ENCODE measurements at regions not wholly inside any gene's neighbourhood (a gene's known extent, or its start where the extent isn't known, plus 50 kb on each side); places are given as distances from the start of the nearest gene placed in this dataset.

- Histone ChIP-seq H3K9ac (ENCODE audit: low read length) (no peak overlapping the region), H3K27me3 (ENCODE audit: insufficient read depth, low read depth, low read length) (no peaks in the 10 kb centered on the region), H3K9me3 (ENCODE audit: low read length) (no peaks in the 10 kb centered on the region), H3K79me2 (replicated peaks; ENCODE audit: insufficient read depth, low read length) (no peaks in the 10 kb centered on the region), H3K27ac (ENCODE audit: low read length) (no peak overlapping the region), H3K36me3 (ENCODE audit: insufficient read depth, low read length) (no peaks in the 10 kb centered on the region), H3K4me2 (ENCODE audit: low read length) (no peak overlapping the region), H4K20me1 (ENCODE audit: insufficient read depth) (no peaks in the 10 kb centered on the region), H3K4me3 (ENCODE audit: low read length) (no peak overlapping the region), H2AFZ (ENCODE audit: low read depth, low read length) (no peak overlapping the region), H3K9me2 (ENCODE audit: insufficient read depth, low read length) (no peaks in the 10 kb centered on the region), H3F3A (ENCODE audit: insufficient read depth, low read length, poor library complexity, severe bottlenecking) (no peaks in the 10 kb centered on the region)
- TF ChIP-seq REST (IDR thresholded peaks at IDR 0.05; ENCODE audit: borderline replicate concordance), result no peak
Measured at GRCh38 chr5:148905541-148905940, 79.1 kb downstream of the ADRB2 start.

GRCh38 chr5:148906968-148907367 is 80.6 kb downstream of the ADRB2 start:
- TF ChIP-seq EZH2 (IDR thresholded peaks at IDR 0.05; ENCODE audit: borderline replicate concordance, insufficient read depth, low read length, poor library complexity, severe bottlenecking), result no peak
- TF ChIP-seq SMC3 (conservative IDR thresholded peaks at IDR 0.05; ENCODE audit: poor library complexity), result no peak
- no peak for TF ChIP-seq EP300 (conservative IDR thresholded peaks at IDR 0.05; ENCODE audit: poor library complexity, severe bottlenecking)
- no peak for TF ChIP-seq CTCF (IDR thresholded peaks at IDR 0.05; ENCODE audit: poor library complexity, severe bottlenecking)
- no peak for TF ChIP-seq POLR2AphosphoS5 (IDR thresholded peaks at IDR 0.05)
- no peak for TF ChIP-seq TAF1 (IDR thresholded peaks at IDR 0.05; ENCODE audit: low read depth)
- no peak for TF ChIP-seq MXI1 (conservative IDR thresholded peaks at IDR 0.05; ENCODE audit: poor library complexity, severe bottlenecking)
- TF ChIP-seq REST (IDR thresholded peaks at IDR 0.05; ENCODE audit: borderline replicate concordance), result no peak
- TF ChIP-seq RAD21 (conservative IDR thresholded peaks at IDR 0.05), result no peak

More at GRCh38 chr5:148906968-148907367, 80.6 kb downstream of the ADRB2 start:
- no peak overlapping the region for H3K27ac ChIP-seq (ENCODE audit: low read length)
- no peaks in the 10 kb centered on the region for H3K9me3 ChIP-seq (ENCODE audit: low read length)
- H3K4me2 ChIP-seq (ENCODE audit: low read length), result no peak overlapping the region
- H3K9me2 ChIP-seq (ENCODE audit: insufficient read depth, low read length), result no peaks in the 10 kb centered on the region
- no peaks in the 10 kb centered on the region for H3F3A ChIP-seq (ENCODE audit: insufficient read depth, low read length, poor library complexity, severe bottlenecking)
- H4K20me1 ChIP-seq (ENCODE audit: insufficient read depth), result no peaks in the 10 kb centered on the region
- H3K79me2 ChIP-seq (replicated peaks; ENCODE audit: insufficient read depth, low read length), result no peaks in the 10 kb centered on the region
- H3K4me3 ChIP-seq (ENCODE audit: low read length), result no peak overlapping the region
- H3K9ac ChIP-seq (ENCODE audit: low read length), result no peak overlapping the region
- H3K27me3 ChIP-seq (ENCODE audit: insufficient read depth, low read depth, low read length), result no peaks in the 10 kb centered on the region
- H2AFZ ChIP-seq (ENCODE audit: low read depth, low read length), result no peak overlapping the region
- H3K36me3 ChIP-seq (ENCODE audit: insufficient read depth, low read length), result no peaks in the 10 kb centered on the region
